Caco-2 (cell line): ENCODE measurements at regions not wholly inside any gene's neighbourhood (a gene's known extent, or its start where the extent isn't known, plus 50 kb on each side); places are given as distances from the start of the nearest gene placed in this dataset.

Source experiments
- BruUV-seq: library from RNA; stranded (reverse); fragments of 400-500 nt; replicated peaks from 2 replicates; lab custom pipeline; 2021; lab: Mats Ljungman, UMichigan
- CTCF ChIA-PET: fragments of 300-600 bp; sonication (Branson Sonifier 250); formaldehyde crosslinking; loops from one replicate; lab custom pipeline; 2022; ENCODE audit warnings: antibody characterized with exemption; lab: Charles Lee
- POLR2A ChIA-PET: fragments of 300-600 bp; sonication (Branson Sonifier 250); formaldehyde crosslinking; loops from one replicate; lab custom pipeline; 2022; ENCODE audit warnings: antibody characterized with exemption; lab: Charles Lee
- DNase-seq, 2 experiments: peaks; one replicate each; pipeline versions ENCODE4 v3.0.0 to v3.0.0-alpha.2; 2020 to 2022
- H3K27me3 ChIP-seq: replicated peaks from 2 replicates; pipeline ENCODE4 v1.6.0; 2011; ENCODE audit warnings: low read length; ENCODE audit not compliant: control insufficient read depth, insufficient read depth
- H3K36me3 ChIP-seq: 2 replicates; pipeline ENCODE4 v1.5.1; 2011; ENCODE audit warnings: low read length; ENCODE audit not compliant: control insufficient read depth, insufficient read depth
- H3K4me1 ChIP-seq: fragments of 250-450 bp; sonication (Bioruptor Pico); 2 replicates; pipeline ENCODE4 v1.5.1; 2020; ENCODE audit warnings: mild to moderate bottlenecking
- H3K4me3 ChIP-seq: 2 replicates; pipeline ENCODE4 v1.5.1; 2011; ENCODE audit warnings: low read depth, mild to moderate bottlenecking, control low read depth, low read length
- H3K9me3 ChIP-seq: fragments of 250-450 bp; sonication (Bioruptor Pico); 2 replicates; pipeline ENCODE4 v1.5.1; 2020; ENCODE audit warnings: mild to moderate bottlenecking, moderate library complexity
- H3K27ac Mint-ChIP-seq: one replicate; pipeline ENCODE4 v1.8.0; 2022; ENCODE audit warnings: mixed read lengths; ENCODE audit not compliant: unreplicated experiment
- H3K27me3 Mint-ChIP-seq: one replicate; pipeline ENCODE4 v1.8.0; 2022; ENCODE audit warnings: mixed read lengths; ENCODE audit not compliant: insufficient read depth, unreplicated experiment
- H3K36me3 Mint-ChIP-seq: one replicate; pipeline ENCODE4 v1.8.0; 2022; ENCODE audit warnings: mild to moderate bottlenecking, mixed read lengths; ENCODE audit not compliant: insufficient read depth, unreplicated experiment
- H3K4me1 Mint-ChIP-seq: one replicate; pipeline ENCODE4 v1.8.0; 2022; ENCODE audit warnings: low read depth, mixed read lengths; ENCODE audit not compliant: unreplicated experiment
- H3K4me3 Mint-ChIP-seq: one replicate; pipeline ENCODE4 v1.8.0; 2022; ENCODE audit warnings: mild to moderate bottlenecking, moderate library complexity, mixed read lengths; ENCODE audit not compliant: unreplicated experiment
- H3K9me3 Mint-ChIP-seq: one replicate; pipeline ENCODE4 v1.8.0; 2022; ENCODE audit warnings: mixed read lengths; ENCODE audit not compliant: unreplicated experiment
- CTCF ChIP-seq, 2 experiments: fragments of 200-600 bp in 1 of 2; IDR thresholded peaks; 1 replicate in 1 of 2; 2 replicates in 1 of 2; pipeline versions ENCODE4 v1.5.1 to v1.8.0; 2011 to 2022; ENCODE audit warnings: antibody characterized with exemption in 1 of 2, control low read depth in 1 of 2, inconsistent platforms in 1 of 2, low read depth in 1 of 2, low read length in 1 of 2, mild to moderate bottlenecking in 1 of 2, moderate library complexity in 1 of 2; ENCODE audit not compliant: insufficient read depth in 1 of 2, severe bottlenecking in 1 of 2, unreplicated experiment in 1 of 2
- intact Hi-C: fragments of 100-400 bp; cut with micrococcal nuclease; formaldehyde crosslinking; loops from one replicate; pipeline ENCODE4 v1.10.0; 2022; ENCODE audit not compliant: unreplicated experiment

GRCh38 chr5:34505731-34506130 lies 150.4 kb upstream of the RAI14 start:
- POLR2A ChIA-PET = no interaction called here
- H3K27me3 Mint-ChIP-seq = no peaks in the 10 kb centered on the region
- Histone ChIP-seq H3K4me3 (no peak overlapping the region), H3K9me3 (no peaks in the 10 kb centered on the region), H3K27me3 (no peaks in the 10 kb centered on the region), H3K4me1 (peaks cover 14% of the 10 kb centered on the region), H3K36me3 (no peaks in the 10 kb centered on the region)
- CTCF ChIA-PET = interaction anchor here (0.6 kb wide), 1 partner anchor 15 kb away, joined by 5 read pairs; no protein-coding TSS in a partner anchor
- TF ChIP-seq CTCF (IDR thresholded peaks at IDR 0.05; ENCODE audit: insufficient read depth in 1 of 2, low read depth in 1 of 2, low read length in 1 of 2, severe bottlenecking in 1 of 2, unreplicated experiment in 1 of 2) = no peak
- no peak overlapping the region for H3K27ac Mint-ChIP-seq
- no peak overlapping the region for H3K4me3 Mint-ChIP-seq
- no peaks in the 10 kb centered on the region for H3K36me3 Mint-ChIP-seq
- H3K9me3 Mint-ChIP-seq = no peaks in the 10 kb centered on the region
- BruUV-seq = no TSS peak
- intact Hi-C loops = no loop called here
- no peak for DNase-seq
- H3K4me1 Mint-ChIP-seq = peaks cover 16% of the 10 kb centered on the region

GRCh38 chr5:34507933-34508332 lies 148.2 kb upstream of the RAI14 start:
- no peaks in the 10 kb centered on the region for H3K27me3 ChIP-seq
- Mint-ChIP-seq H3K4me1 (peaks cover 34% of the 10 kb centered on the region), H3K4me3 (no peak overlapping the region), H3K9me3 (no peaks in the 10 kb centered on the region), H3K27ac (no peak overlapping the region), H3K27me3 (no peaks in the 10 kb centered on the region), H3K36me3 (no peaks in the 10 kb centered on the region)
- H3K9me3 ChIP-seq = no peaks in the 10 kb centered on the region
- peaks cover 30% of the 10 kb centered on the region for H3K4me1 ChIP-seq
- H3K4me3 ChIP-seq = no peak overlapping the region
- POLR2A ChIA-PET = no interaction called here
- BruUV-seq = no TSS peak
- TF ChIP-seq CTCF (IDR thresholded peaks at IDR 0.05; ENCODE audit: insufficient read depth in 1 of 2, low read depth in 1 of 2, low read length in 1 of 2, severe bottlenecking in 1 of 2, unreplicated experiment in 1 of 2) = no peak
- intact Hi-C loops = no loop called here
- CTCF ChIA-PET = no interaction called here
- DNase-seq = no peak
- H3K36me3 ChIP-seq = no peaks in the 10 kb centered on the region

GRCh38 chr5:34509392-34509791 lies 146.7 kb upstream of the RAI14 start:
- Mint-ChIP-seq H3K36me3 (no peaks in the 10 kb centered on the region), H3K4me3 (no peak overlapping the region), H3K27me3 (no peaks in the 10 kb centered on the region), H3K27ac (peak overlapping the region; percentile 11), H3K9me3 (no peaks in the 10 kb centered on the region), H3K4me1 (peaks cover 34% of the 10 kb centered on the region)
- CTCF ChIA-PET = no interaction called here
- TF ChIP-seq CTCF (IDR thresholded peaks at IDR 0.05; ENCODE audit: insufficient read depth in 1 of 2, low read depth in 1 of 2, low read length in 1 of 2, severe bottlenecking in 1 of 2, unreplicated experiment in 1 of 2) = no peak
- Histone ChIP-seq H3K27me3 (no peaks in the 10 kb centered on the region), H3K9me3 (no peaks in the 10 kb centered on the region), H3K4me3 (no peak overlapping the region), H3K36me3 (no peaks in the 10 kb centered on the region), H3K4me1 (peaks cover 30% of the 10 kb centered on the region)
- no TSS peak for BruUV-seq
- DNase-seq = no peak
- intact Hi-C loops = no loop called here
- POLR2A ChIA-PET = no interaction called here
